ENCODE measurements at regions not wholly inside any gene's neighbourhood (a gene's known extent, or its start where the extent isn't known, plus 50 kb on each side); places are given as distances from the start of the nearest gene placed in this dataset.

- Histone ChIP-seq H3K4me3 (ENCODE audit: low read depth, low read length) (no peak overlapping the region), H3K36me3 (ENCODE audit: control insufficient read depth, insufficient read depth, low read length) (no peaks in the 10 kb centered on the region), H3K4me1 (ENCODE audit: control insufficient read depth, insufficient read depth, low read length, poor library complexity, severe bottlenecking) (no peaks in the 10 kb centered on the region), H3K27me3 (ENCODE audit: control insufficient read depth, insufficient read depth, low read length) (no peaks in the 10 kb centered on the region), H3K9me3 (ENCODE audit: control insufficient read depth in 2 of 2, low read length in 2 of 2) (no peaks in the 10 kb centered on the region), H3K27ac (ENCODE audit: insufficient read depth, low read length, poor library complexity, severe bottlenecking) (no peak overlapping the region)
- no peaks in the 10 kb centered on the region for H3K27me3 Mint-ChIP-seq
- no peaks in the 10 kb centered on the region for H3K36me3 Mint-ChIP-seq
- H3K4me1 Mint-ChIP-seq, result no peaks in the 10 kb centered on the region
- ATAC-seq (ENCODE audit: low read depth in 2 of 2), result no peak
- DNase-seq, result no peak
- no peak overlapping the region for H3K4me3 Mint-ChIP-seq
- peaks cover 0 to 4% (median 0%) of the 10 kb centered on the region in 7 donors for H3K9me3 Mint-ChIP-seq
- H3K27ac Mint-ChIP-seq, result no peak overlapping the region
These were observed 219.3 kb upstream of the APCDD1 start for GRCh38 chr18:10234912-10235660.

GRCh38 chr18:10235661-10235952 is 218.8 kb upstream of the APCDD1 start:
- H3K9me3 Mint-ChIP-seq, result peaks cover 0 to 4% (median 0%) of the 10 kb centered on the region in 7 donors
- H3K4me1 ChIP-seq (ENCODE audit: control insufficient read depth, insufficient read depth, low read length, poor library complexity, severe bottlenecking), result no peaks in the 10 kb centered on the region
- no peaks in the 10 kb centered on the region for H3K27me3 Mint-ChIP-seq
- no peak overlapping the region for H3K4me3 ChIP-seq (ENCODE audit: low read depth, low read length)
- ATAC-seq (ENCODE audit: low read depth in 2 of 2) (no peak), DNase-seq (no peak)
- H3K27ac Mint-ChIP-seq, result no peak overlapping the region
- H3K9me3 ChIP-seq (ENCODE audit: control insufficient read depth in 2 of 2, low read length in 2 of 2), result no peaks in the 10 kb centered on the region
- H3K36me3 Mint-ChIP-seq, result no peaks in the 10 kb centered on the region
- no peaks in the 10 kb centered on the region for H3K36me3 ChIP-seq (ENCODE audit: control insufficient read depth, insufficient read depth, low read length)
- H3K4me3 Mint-ChIP-seq, result no peak overlapping the region
- H3K27me3 ChIP-seq (ENCODE audit: control insufficient read depth, insufficient read depth, low read length), result no peaks in the 10 kb centered on the region
- H3K27ac ChIP-seq (ENCODE audit: insufficient read depth, low read length, poor library complexity, severe bottlenecking), result no peak overlapping the region
- H3K4me1 Mint-ChIP-seq, result no peaks in the 10 kb centered on the region

DNA sequence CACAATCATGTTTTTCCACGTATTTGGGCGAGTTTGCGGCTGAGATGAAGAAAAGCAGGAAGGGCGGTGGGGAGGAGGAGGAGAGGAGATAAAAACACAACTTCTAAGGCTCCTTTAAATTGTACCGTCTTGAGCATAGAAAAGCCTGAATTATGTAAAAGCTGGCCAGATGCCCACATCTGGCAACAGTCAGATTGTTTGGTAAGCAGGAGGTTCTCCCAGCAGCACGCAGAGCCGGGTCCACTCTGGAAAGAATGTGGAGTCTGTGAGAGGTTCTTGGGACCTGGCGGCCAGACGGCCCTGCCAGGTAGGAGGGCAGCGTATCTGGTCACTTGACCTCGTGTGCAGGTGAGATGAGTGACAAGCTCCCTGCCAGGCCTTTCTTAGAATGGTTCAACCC is 215.3 kb upstream of the APCDD1 start:
- Histone ChIP-seq H3K9me3 (ENCODE audit: control insufficient read depth in 2 of 2, low read length in 2 of 2) (no peaks in the 10 kb centered on the region), H3K27me3 (ENCODE audit: control insufficient read depth, insufficient read depth, low read length) (no peaks in the 10 kb centered on the region), H3K4me1 (ENCODE audit: control insufficient read depth, insufficient read depth, low read length, poor library complexity, severe bottlenecking) (no peaks in the 10 kb centered on the region), H3K36me3 (ENCODE audit: control insufficient read depth, insufficient read depth, low read length) (no peaks in the 10 kb centered on the region), H3K4me3 (ENCODE audit: low read depth, low read length) (no peak overlapping the region), H3K27ac (ENCODE audit: insufficient read depth, low read length, poor library complexity, severe bottlenecking) (no peak overlapping the region)
- Mint-ChIP-seq H3K4me1 (no peaks in the 10 kb centered on the region), H3K4me3 (no peak overlapping the region), H3K36me3 (no peaks in the 10 kb centered on the region), H3K9me3 (peaks cover 0 to 3% (median 0%) of the 10 kb centered on the region in 7 donors), H3K27ac (no peak overlapping the region), H3K27me3 (no peaks in the 10 kb centered on the region)
- ATAC-seq (ENCODE audit: low read depth in 2 of 2) (no peak), DNase-seq (no peak)

GRCh38 chr18:10239991-10240634 is 214.3 kb upstream of the APCDD1 start:
- Mint-ChIP-seq H3K4me1 (no peaks in the 10 kb centered on the region), H3K27ac (no peak overlapping the region), H3K9me3 (peaks cover 0 to 1% (median 0%) of the 10 kb centered on the region in 7 donors), H3K4me3 (no peak overlapping the region), H3K27me3 (no peaks in the 10 kb centered on the region), H3K36me3 (no peaks in the 10 kb centered on the region)
- ATAC-seq (ENCODE audit: low read depth in 2 of 2) (no peak), DNase-seq (no peak)
- Histone ChIP-seq H3K9me3 (ENCODE audit: control insufficient read depth in 2 of 2, low read length in 2 of 2) (no peaks in the 10 kb centered on the region), H3K27me3 (ENCODE audit: control insufficient read depth, insufficient read depth, low read length) (no peaks in the 10 kb centered on the region), H3K4me3 (ENCODE audit: low read depth, low read length) (no peak overlapping the region), H3K36me3 (ENCODE audit: control insufficient read depth, insufficient read depth, low read length) (no peaks in the 10 kb centered on the region), H3K4me1 (ENCODE audit: control insufficient read depth, insufficient read depth, low read length, poor library complexity, severe bottlenecking) (no peaks in the 10 kb centered on the region), H3K27ac (ENCODE audit: insufficient read depth, low read length, poor library complexity, severe bottlenecking) (no peak overlapping the region)

GRCh38 chr18:10240973-10241372 is 213.5 kb upstream of the APCDD1 start:
- Mint-ChIP-seq H3K4me1 (no peaks in the 10 kb centered on the region), H3K9me3 (no peaks in the 10 kb centered on the region), H3K36me3 (no peaks in the 10 kb centered on the region), H3K4me3 (no peak overlapping the region), H3K27me3 (peaks cover 5% of the 10 kb centered on the region), H3K27ac (no peak overlapping the region)
- no peaks in the 10 kb centered on the region for H3K27me3 ChIP-seq (ENCODE audit: control insufficient read depth, insufficient read depth, low read length)
- DNase-seq, result no peak
- H3K4me3 ChIP-seq (ENCODE audit: low read depth, low read length), result no peak overlapping the region
- no peak for ATAC-seq (ENCODE audit: low read depth in 2 of 2)
- H3K4me1 ChIP-seq (ENCODE audit: control insufficient read depth, insufficient read depth, low read length, poor library complexity, severe bottlenecking), result no peaks in the 10 kb centered on the region
- H3K9me3 ChIP-seq (ENCODE audit: control insufficient read depth in 2 of 2, low read length in 2 of 2), result no peaks in the 10 kb centered on the region
- no peaks in the 10 kb centered on the region for H3K36me3 ChIP-seq (ENCODE audit: control insufficient read depth, insufficient read depth, low read length)
- no peak overlapping the region for H3K27ac ChIP-seq (ENCODE audit: insufficient read depth, low read length, poor library complexity, severe bottlenecking)

DNA sequence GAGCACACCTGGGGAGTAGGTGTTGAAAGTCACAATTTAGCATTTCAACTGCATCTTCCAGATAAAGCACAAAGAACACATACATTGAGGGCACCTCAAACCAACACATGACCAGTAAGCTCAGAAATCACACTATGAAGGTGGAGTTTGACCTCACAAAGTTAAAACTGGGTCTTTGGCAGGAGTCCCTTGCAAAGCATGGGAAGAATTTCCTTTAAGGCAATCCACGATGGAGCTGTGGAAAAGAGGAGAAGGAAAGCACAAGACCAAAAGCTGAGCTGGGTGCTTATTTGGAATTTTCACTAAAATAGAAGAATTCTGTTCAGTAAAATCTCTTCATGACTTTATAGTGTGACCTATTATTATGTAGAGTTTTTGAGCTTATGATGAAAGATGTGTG is 212.9 kb upstream of the APCDD1 start:
- Histone ChIP-seq H3K9me3 (ENCODE audit: control insufficient read depth in 2 of 2, low read length in 2 of 2) (no peaks in the 10 kb centered on the region), H3K27ac (ENCODE audit: insufficient read depth, low read length, poor library complexity, severe bottlenecking) (no peak overlapping the region), H3K4me1 (ENCODE audit: control insufficient read depth, insufficient read depth, low read length, poor library complexity, severe bottlenecking) (no peaks in the 10 kb centered on the region), H3K4me3 (ENCODE audit: low read depth, low read length) (no peak overlapping the region), H3K36me3 (ENCODE audit: control insufficient read depth, insufficient read depth, low read length) (no peaks in the 10 kb centered on the region), H3K27me3 (ENCODE audit: control insufficient read depth, insufficient read depth, low read length) (no peaks in the 10 kb centered on the region)
- Mint-ChIP-seq H3K27ac (no peak overlapping the region), H3K9me3 (no peaks in the 10 kb centered on the region), H3K4me3 (no peak overlapping the region), H3K36me3 (no peaks in the 10 kb centered on the region), H3K4me1 (no peaks in the 10 kb centered on the region), H3K27me3 (peaks cover 5% of the 10 kb centered on the region)
- ATAC-seq (ENCODE audit: low read depth in 2 of 2), result no peak
- DNase-seq, result no peak

GRCh38 chr18:10242936-10243680 is 211.3 kb upstream of the APCDD1 start:
- H3K9me3 ChIP-seq (ENCODE audit: control insufficient read depth in 2 of 2, low read length in 2 of 2), result no peaks in the 10 kb centered on the region
- H3K4me3 ChIP-seq (ENCODE audit: low read depth, low read length), result no peak overlapping the region
- no peaks in the 10 kb centered on the region for H3K36me3 ChIP-seq (ENCODE audit: control insufficient read depth, insufficient read depth, low read length)
- H3K4me3 Mint-ChIP-seq, result no peak overlapping the region
- DNase-seq (no peak), ATAC-seq (ENCODE audit: low read depth in 2 of 2) (no peak)
- H3K27me3 ChIP-seq (ENCODE audit: control insufficient read depth, insufficient read depth, low read length), result no peaks in the 10 kb centered on the region
- no peaks in the 10 kb centered on the region for H3K4me1 ChIP-seq (ENCODE audit: control insufficient read depth, insufficient read depth, low read length, poor library complexity, severe bottlenecking)
- H3K27ac Mint-ChIP-seq, result no peak overlapping the region
- H3K36me3 Mint-ChIP-seq, result no peaks in the 10 kb centered on the region
- no peak overlapping the region for H3K27ac ChIP-seq (ENCODE audit: insufficient read depth, low read length, poor library complexity, severe bottlenecking)
- peaks cover 5% of the 10 kb centered on the region for H3K27me3 Mint-ChIP-seq
- peaks cover 0 to 1% (median 0%) of the 10 kb centered on the region in 7 donors for H3K9me3 Mint-ChIP-seq
- no peaks in the 10 kb centered on the region for H3K4me1 Mint-ChIP-seq
